Endothelial cell of umbilical vein (primary cell): ENCODE measurements at regions not wholly inside any gene's neighbourhood (a gene's known extent, or its start where the extent isn't known, plus 50 kb on each side); places are given as distances from the start of the nearest gene placed in this dataset.

ENCODE experiments used
- BruUV-seq: library from RNA; stranded (reverse); fragments of 400-500 nt; replicated peaks from 2 replicates; lab custom pipeline; 2021; lab: Mats Ljungman, UMichigan
- CTCF ChIA-PET: fragments of 300-600, 350-600 bp; sonication (Branson Sonifier 250); formaldehyde crosslinking; loops from one replicate; lab custom pipeline; 2021; ENCODE audit warnings: antibody characterized with exemption, inconsistent platforms; lab: Charles Lee
- POLR2A ChIA-PET: fragments of 300-600, 350-600 bp; sonication (Branson Sonifier 250); formaldehyde crosslinking; loops from one replicate; lab custom pipeline; 2021; ENCODE audit warnings: antibody characterized with exemption, inconsistent platforms; lab: Charles Lee
- DNase-seq: peaks from one replicate; pipeline ENCODE4 v3.0.0-alpha.2; 2011; ENCODE audit warnings: low read depth, low spot score
- FAIRE-seq: peaks from 2 replicates; lab custom pipeline; 2011; peaks lifted over from hg19 to GRCh38; lab: Jason Lieb, UNC
- H2AFZ ChIP-seq: 2 replicates; pipeline ENCODE4 v1.6.0; 2012; ENCODE audit warnings: low read depth, low read length, control low read depth, inconsistent platforms
- H3K27ac ChIP-seq: 2 replicates; pipeline ENCODE4 v1.5.1; 2011; ENCODE audit warnings: low read depth, mild to moderate bottlenecking, control low read depth, low read length, moderate library complexity; ENCODE audit not compliant: insufficient read depth
- H3K27me3 ChIP-seq, 2 experiments: 2 replicates each; pipeline versions ENCODE4 v1.6.0 to v1.6.1; 2011; ENCODE audit warnings: low read length in 2 of 2, mixed read lengths in 1 of 2; ENCODE audit not compliant: control insufficient read depth in 2 of 2, insufficient read depth in 2 of 2
- H3K36me3 ChIP-seq, 2 experiments: 2 replicates in 1 of 2; 3 replicates in 1 of 2; pipeline ENCODE4 v1.5.1; 2011; ENCODE audit warnings: low read length in 2 of 2, mild to moderate bottlenecking in 1 of 2, moderate library complexity in 1 of 2; ENCODE audit not compliant: control insufficient read depth in 2 of 2, insufficient read depth in 2 of 2; ENCODE audit errors: extremely low read depth in 1 of 2
- H3K4me1 ChIP-seq: 3 replicates; pipeline ENCODE4 v1.5.1; 2011; ENCODE audit warnings: mild to moderate bottlenecking, low read length; ENCODE audit not compliant: control insufficient read depth, insufficient read depth; ENCODE audit errors: extremely low read depth
- H3K4me2 ChIP-seq: 2 replicates; pipeline ENCODE4 v1.6.1; 2011; ENCODE audit warnings: low read length, control low read depth, mixed read lengths; ENCODE audit not compliant: insufficient read depth
- H3K4me3 ChIP-seq, 3 experiments: fragments of 200-600 bp in 1 of 3; sonication (generic), shearing (Covaris generic) in 1 of 3; replicated peaks in 1 of 3; 2 replicates each; pipeline ENCODE4 v1.5.1; 2011 to 2016; ENCODE audit warnings: control low read depth in 3 of 3, low read length in 3 of 3, mild to moderate bottlenecking in 2 of 3, inconsistent platforms in 1 of 3, low read depth in 1 of 3, moderate library complexity in 1 of 3; ENCODE audit not compliant: insufficient read depth in 1 of 3
- H3K79me2 ChIP-seq: 2 replicates; pipeline ENCODE4 v1.6.0; 2012; ENCODE audit warnings: low read length, inconsistent platforms; ENCODE audit not compliant: control insufficient read depth, insufficient read depth
- H3K9ac ChIP-seq: replicated peaks from 2 replicates; pipeline ENCODE3; 2011; ENCODE audit warnings: low read length, control low read depth; ENCODE audit not compliant: insufficient read depth; ENCODE audit errors: extremely low read depth
- H3K9me1 ChIP-seq: replicated peaks from 3 replicates; pipeline ENCODE4 v1.6.0; 2011; ENCODE audit warnings: mild to moderate bottlenecking, low read length; ENCODE audit not compliant: control insufficient read depth, insufficient read depth; ENCODE audit errors: extremely low read depth
- H3K9me3 ChIP-seq: replicated peaks from 2 replicates; pipeline ENCODE4 v1.5.1; 2012; ENCODE audit warnings: low read length, inconsistent platforms; ENCODE audit not compliant: control insufficient read depth, insufficient read depth
- H4K20me1 ChIP-seq: replicated peaks from 2 replicates; pipeline ENCODE3; 2011; ENCODE audit warnings: mild to moderate bottlenecking, low read length; ENCODE audit not compliant: control insufficient read depth, insufficient read depth; ENCODE audit errors: extremely low read depth
- CTCF ChIP-seq, 2 donors: IDR thresholded peaks; 1 replicate in 1 of 2; 2 replicates in 1 of 2; pipeline ENCODE4 v1.5.1; 2011; ENCODE audit warnings: low read length in 2 of 2, mild to moderate bottlenecking in 2 of 2, moderate library complexity in 2 of 2, control low read depth in 1 of 2, inconsistent platforms in 1 of 2, low read depth in 1 of 2; ENCODE audit not compliant: insufficient read depth in 1 of 2; ENCODE audit errors: extremely low read depth in 1 of 2
- EZH2 ChIP-seq: IDR thresholded peaks from 2 replicates; pipeline ENCODE4 v1.6.1; 2012; ENCODE audit warnings: borderline replicate concordance, low read depth, mild to moderate bottlenecking, moderate library complexity, low read length, inconsistent platforms; ENCODE audit not compliant: severe bottlenecking
- FOS ChIP-seq: IDR thresholded peaks from 2 replicates; pipeline ENCODE4 v1.6.1; 2011; ENCODE audit warnings: mild to moderate bottlenecking, low read length, moderate library complexity, borderline replicate concordance; ENCODE audit not compliant: insufficient read depth
- GATA2 ChIP-seq: IDR thresholded peaks from 2 replicates; pipeline ENCODE4 v1.7.0; 2011; ENCODE audit warnings: low read depth, mild to moderate bottlenecking, moderate library complexity, mixed read lengths, low read length; ENCODE audit not compliant: insufficient read length, insufficient read depth
- JUN ChIP-seq: IDR thresholded peaks from 2 replicates; pipeline ENCODE4 v1.6.1; 2011; ENCODE audit warnings: borderline replicate concordance, low read depth; ENCODE audit not compliant: insufficient read length, insufficient read depth
- MYC ChIP-seq: IDR thresholded peaks from one replicate; pipeline ENCODE4 v1.6.1; 2011; ENCODE audit warnings: mild to moderate bottlenecking, low read depth, low read length
- POLR2A ChIP-seq: IDR thresholded peaks from 2 replicates; pipeline ENCODE4 v1.6.1; 2012; ENCODE audit warnings: low read depth, mild to moderate bottlenecking, control low read depth, low read length
- POLR2AphosphoS5 ChIP-seq: IDR thresholded peaks from 2 replicates; pipeline ENCODE4 v1.6.1; 2012; ENCODE audit warnings: low read depth, mild to moderate bottlenecking, control low read depth, low read length, moderate library complexity; ENCODE audit not compliant: insufficient read depth
- dilution Hi-C: fragments of 300-500 bp; cut with MboI; formaldehyde crosslinking; loops from one replicate; pipeline ENCODE4 v1.15.0; 2019; ENCODE audit warnings: low sequenced_read_pairs; ENCODE audit not compliant: extremely low pct_ligation_motif_present
- intact Hi-C: fragments of 100-400 bp; cut with micrococcal nuclease; formaldehyde crosslinking; loops from one replicate; pipeline ENCODE4 v1.10.0; 2022
- TF ChIP-seq, protein P1 (sequence below): IDR thresholded peaks from 2 replicates; pipeline ENCODE4 v1.6.1; 2011; ENCODE audit not compliant: insufficient read depth, insufficient read length

DNA sequence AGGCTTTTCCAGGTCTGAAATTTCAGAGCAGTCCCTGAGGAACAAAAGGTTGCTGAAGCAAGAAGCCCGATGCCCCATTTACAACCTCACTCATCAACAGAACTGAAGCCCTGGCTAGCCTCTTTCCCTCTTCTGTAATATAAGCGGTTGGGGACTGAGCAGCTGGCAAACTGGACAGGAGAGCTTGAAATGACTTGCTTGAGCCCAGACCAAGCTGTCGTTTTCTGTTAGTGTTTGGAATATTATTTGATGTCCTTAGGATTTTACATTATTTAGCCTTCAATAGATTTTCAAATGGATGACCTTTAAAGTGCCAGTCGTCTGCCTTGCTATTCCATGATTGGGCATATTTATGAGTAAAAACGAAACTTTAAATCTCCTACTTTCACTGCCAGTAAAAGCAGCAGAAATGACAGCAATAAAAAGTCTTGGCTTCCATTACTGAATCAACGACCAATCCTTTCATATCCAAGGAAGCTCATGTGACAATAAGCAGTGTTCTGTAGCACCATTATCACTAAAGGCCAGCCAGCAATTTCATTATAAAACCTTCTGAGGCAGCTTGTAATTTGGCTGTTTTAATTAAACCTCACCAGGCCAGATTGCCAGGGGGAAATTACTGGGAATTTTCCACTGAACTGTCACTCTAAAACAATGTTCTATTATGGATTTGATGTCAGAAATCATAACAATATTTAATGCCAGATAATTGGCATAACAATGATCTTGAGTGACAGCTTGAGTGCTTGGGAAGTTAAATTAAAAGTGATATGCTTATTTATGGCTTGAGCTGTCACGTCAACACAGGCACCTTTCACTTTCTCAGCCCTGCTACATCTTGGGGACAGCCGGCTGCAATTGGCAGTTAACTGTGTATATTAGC lies 85.9 kb downstream of the LSMEM1 start:
- Histone ChIP-seq H3K9me3 (no peaks in the 10 kb centered on the region), H3K36me3 (no peaks in the 10 kb centered on the region), H3K27ac (no peak overlapping the region), H3K79me2 (no peaks in the 10 kb centered on the region), H3K4me1 (no peaks in the 10 kb centered on the region), H3K9ac (no peak overlapping the region), H3K4me3 (no peak overlapping the region), H4K20me1 (no peaks in the 10 kb centered on the region), H3K9me1 (no peaks in the 10 kb centered on the region), H3K27me3 (peaks cover 0 to 2% of the 10 kb centered on the region in 2 experiments), H2AFZ (peak overlapping the region; percentile 30), H3K4me2 (no peak overlapping the region)
- FAIRE-seq (no peak), DNase-seq (peak; percentile 11)
- dilution Hi-C loops (no loop called here), intact Hi-C loops (no loop called here)
- TF ChIP-seq GATA2 (no peak), POLR2AphosphoS5 (no peak), MYC (no peak), JUN (no peak), CTCF (IDR thresholded peaks at IDR 0.05; ENCODE audit: extremely low read depth in 1 of 2, insufficient read depth in 1 of 2, low read depth in 1 of 2, low read length in 2 of 2) (no peak), FOS (no peak), POLR2A (no peak), EZH2 (no peak)
- TF ChIP-seq, protein P1, sequence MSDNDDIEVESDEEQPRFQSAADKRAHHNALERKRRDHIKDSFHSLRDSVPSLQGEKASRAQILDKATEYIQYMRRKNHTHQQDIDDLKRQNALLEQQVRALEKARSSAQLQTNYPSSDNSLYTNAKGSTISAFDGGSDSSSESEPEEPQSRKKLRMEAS = no peak
- ChIA-PET CTCF (interaction anchor here (0.9 to 1.8 kb wide), 3 partner anchors 16 to 856 kb away, joined by 4 to 7 read pairs (median 5); no protein-coding TSS in a partner anchor), POLR2A (no interaction called here)
- no TSS peak for BruUV-seq
